Thoracic aorta (tissue), 2 donors: ENCODE measurements at regions not wholly inside any gene's neighbourhood (a gene's known extent, or its start where the extent isn't known, plus 50 kb on each side); places are given as distances from the start of the nearest gene placed in this dataset.
"Not testable (repeated sequence)": the region's sequence is repeated elsewhere in the genome, so short reads cannot be mapped to it uniquely, and the experiment has no call there.

Experiments
- ATAC-seq: fragments of 150-250 bp; one replicate; pipeline ENCODE4 v1.8.0; 2017; ENCODE audit warnings: low read depth; ENCODE audit not compliant: insufficient number of reproducible peaks, low FRiP score
- DNase-seq: peaks from one replicate; pipeline ENCODE4 v3.0.0-alpha.2; 2020; ENCODE audit warnings: low spot score
- H3K27ac ChIP-seq, 2 donors: fragments of 200-600 bp; sonication (generic); 1 replicate in 1 of 2; 2 replicates in 1 of 2; pipeline ENCODE4 v1.5.1; 2016; ENCODE audit warnings: mild to moderate bottlenecking in 2 of 2, moderate library complexity in 2 of 2
- H3K27me3 ChIP-seq: fragments of 200-600 bp; sonication (generic); replicated peaks from 2 replicates; pipeline ENCODE4 v1.6.0; 2016; ENCODE audit warnings: mild to moderate bottlenecking; ENCODE audit not compliant: insufficient read depth
- H3K36me3 ChIP-seq: fragments of 200-600 bp; sonication (generic); one replicate; pipeline ENCODE4 v1.5.1; 2016
- H3K4me1 ChIP-seq, 2 donors: fragments of 200-600 bp; sonication (generic); 1 replicate in 1 of 2; 2 replicates in 1 of 2; pipeline versions ENCODE4 v1.5.1 to v1.6.0; 2016; ENCODE audit warnings: low read depth in 2 of 2, mild to moderate bottlenecking in 1 of 2; ENCODE audit not compliant: control insufficient read depth in 1 of 2
- H3K4me3 ChIP-seq: fragments of 200-600 bp; sonication (generic); 2 replicates; pipeline ENCODE4 v1.5.1; 2016; ENCODE audit warnings: mild to moderate bottlenecking
- H3K9me3 ChIP-seq: fragments of 200-600 bp; sonication (generic); 2 replicates; pipeline ENCODE4 v1.5.1; 2016
- TF ChIP-seq, protein P1 (sequence below): fragments of 200-600 bp; sonication (generic); IDR thresholded peaks from one replicate; pipeline ENCODE4 v1.5.1; 2019; ENCODE audit warnings: antibody characterized with exemption

DNA sequence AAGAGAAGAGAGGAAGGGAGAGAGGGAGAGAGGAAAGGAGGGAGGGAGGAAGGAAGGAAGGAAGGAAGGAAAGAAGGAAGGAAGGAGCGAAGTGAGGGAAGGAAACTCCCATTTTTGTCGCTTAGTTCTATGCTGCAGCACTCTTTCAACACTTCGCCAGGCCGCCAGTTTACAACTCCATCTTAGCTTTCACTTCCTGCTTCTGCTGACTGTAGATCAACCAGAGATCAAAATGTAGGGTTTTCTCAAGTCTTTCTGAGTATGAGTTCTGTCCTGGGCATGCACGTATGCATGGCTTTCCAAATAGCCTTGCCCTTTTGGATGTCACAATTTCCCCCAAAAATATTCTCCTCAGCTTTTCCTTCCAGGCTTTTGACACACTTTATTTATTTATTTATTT is 723.4 kb downstream of the TRHDE start:
- H3K4me3 ChIP-seq = no peak overlapping the region
- no peak overlapping the region for H3K27ac ChIP-seq
- H3K27me3 ChIP-seq = no peaks in the 10 kb centered on the region
- no peak for ATAC-seq
- no peaks in the 10 kb centered on the region for H3K36me3 ChIP-seq
- no peak for DNase-seq
- no peaks in the 10 kb centered on the region for H3K4me1 ChIP-seq
- H3K9me3 ChIP-seq = no peaks in the 10 kb centered on the region
- TF ChIP-seq, protein P1, sequence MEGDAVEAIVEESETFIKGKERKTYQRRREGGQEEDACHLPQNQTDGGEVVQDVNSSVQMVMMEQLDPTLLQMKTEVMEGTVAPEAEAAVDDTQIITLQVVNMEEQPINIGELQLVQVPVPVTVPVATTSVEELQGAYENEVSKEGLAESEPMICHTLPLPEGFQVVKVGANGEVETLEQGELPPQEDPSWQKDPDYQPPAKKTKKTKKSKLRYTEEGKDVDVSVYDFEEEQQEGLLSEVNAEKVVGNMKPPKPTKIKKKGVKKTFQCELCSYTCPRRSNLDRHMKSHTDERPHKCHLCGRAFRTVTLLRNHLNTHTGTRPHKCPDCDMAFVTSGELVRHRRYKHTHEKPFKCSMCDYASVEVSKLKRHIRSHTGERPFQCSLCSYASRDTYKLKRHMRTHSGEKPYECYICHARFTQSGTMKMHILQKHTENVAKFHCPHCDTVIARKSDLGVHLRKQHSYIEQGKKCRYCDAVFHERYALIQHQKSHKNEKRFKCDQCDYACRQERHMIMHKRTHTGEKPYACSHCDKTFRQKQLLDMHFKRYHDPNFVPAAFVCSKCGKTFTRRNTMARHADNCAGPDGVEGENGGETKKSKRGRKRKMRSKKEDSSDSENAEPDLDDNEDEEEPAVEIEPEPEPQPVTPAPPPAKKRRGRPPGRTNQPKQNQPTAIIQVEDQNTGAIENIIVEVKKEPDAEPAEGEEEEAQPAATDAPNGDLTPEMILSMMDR = no peak

DNA sequence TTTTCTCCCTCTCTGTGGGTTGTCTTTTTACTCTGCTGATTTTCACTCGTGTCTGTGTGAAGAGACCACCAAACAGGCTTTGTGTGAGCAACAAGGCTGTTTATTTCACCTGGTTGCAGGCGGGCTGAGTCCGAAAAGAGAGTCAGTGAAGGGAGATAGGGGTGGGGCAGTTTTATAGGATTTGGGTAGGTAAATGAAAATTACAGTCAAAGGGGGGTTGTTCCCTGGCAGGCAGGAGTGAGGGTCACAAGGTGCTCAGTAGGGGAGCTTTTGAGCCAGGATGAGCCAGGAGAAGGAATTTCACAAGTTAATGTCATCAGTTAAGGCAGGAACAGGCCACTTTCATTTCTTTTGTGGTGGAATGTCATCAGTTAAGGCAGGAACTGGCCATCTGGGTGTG is 729.6 kb downstream of the TRHDE start:
- not testable (repeated sequence) for H3K9me3 ChIP-seq, H3K27ac ChIP-seq, ATAC-seq

DNA sequence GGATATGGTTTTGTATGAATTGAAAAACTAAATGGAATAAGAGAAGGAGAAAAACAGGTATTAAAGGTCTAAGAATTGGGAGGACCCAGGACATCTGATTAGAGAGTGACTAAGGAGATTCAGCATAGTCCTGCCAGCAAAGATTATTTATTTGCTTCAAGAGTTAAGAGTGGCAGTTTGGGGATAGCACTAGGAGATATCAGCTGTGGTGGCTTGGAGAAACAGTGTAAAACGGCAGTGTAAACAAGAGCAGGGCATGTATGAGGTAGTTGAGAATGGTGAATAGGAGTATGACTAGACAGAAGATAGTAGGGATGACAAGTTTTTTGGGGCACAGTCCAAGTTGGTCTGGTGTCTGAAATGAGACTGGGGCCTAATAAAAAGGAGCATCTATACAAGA is 730.3 kb downstream of the TRHDE start:
- not testable (repeated sequence) for H3K36me3 ChIP-seq, H3K27me3 ChIP-seq, DNase-seq, H3K9me3 ChIP-seq, H3K4me1 ChIP-seq, ATAC-seq, H3K4me3 ChIP-seq, H3K27ac ChIP-seq

More for the DNA sequence above, 729.6 kb downstream of the TRHDE start:
- not testable (repeated sequence) for H3K36me3 ChIP-seq, DNase-seq, H3K27me3 ChIP-seq, H3K4me3 ChIP-seq, H3K4me1 ChIP-seq

DNA sequence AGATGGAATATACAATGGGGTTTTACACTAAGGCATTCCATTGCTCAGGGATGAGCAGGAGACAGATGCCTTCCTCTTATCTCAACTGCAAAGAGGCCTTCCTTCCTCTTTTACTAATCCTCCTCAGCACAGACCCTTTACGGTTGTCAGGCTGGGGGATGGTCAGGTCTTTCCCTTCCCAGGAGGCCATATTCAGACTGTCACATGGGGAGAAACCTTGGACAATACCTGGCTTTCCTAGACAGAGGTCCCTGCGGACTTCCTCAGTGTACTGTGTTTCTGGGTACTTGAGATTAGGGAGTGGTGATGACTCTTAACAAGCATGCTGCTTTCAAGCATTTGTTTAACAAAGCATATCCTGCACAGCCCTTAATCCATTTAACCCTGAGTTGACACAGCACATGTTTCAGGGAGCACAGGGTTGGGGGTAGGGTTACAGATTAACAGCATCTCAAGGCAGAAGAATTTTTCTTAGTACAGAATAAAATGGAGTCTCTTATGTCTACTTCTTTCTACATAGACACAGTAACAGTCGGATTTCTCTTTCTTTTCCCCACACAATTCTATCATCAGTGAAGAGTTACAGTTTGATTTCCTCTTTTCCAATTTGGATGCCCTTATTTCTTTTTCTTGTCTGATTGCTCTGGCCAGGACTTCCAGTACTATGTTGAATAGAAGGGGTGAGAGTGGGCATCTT is 737.1 kb downstream of the TRHDE start:
- not testable (repeated sequence) for H3K27me3 ChIP-seq, H3K27ac ChIP-seq, DNase-seq, H3K4me1 ChIP-seq, H3K9me3 ChIP-seq, H3K4me3 ChIP-seq, H3K36me3 ChIP-seq, ATAC-seq

DNA sequence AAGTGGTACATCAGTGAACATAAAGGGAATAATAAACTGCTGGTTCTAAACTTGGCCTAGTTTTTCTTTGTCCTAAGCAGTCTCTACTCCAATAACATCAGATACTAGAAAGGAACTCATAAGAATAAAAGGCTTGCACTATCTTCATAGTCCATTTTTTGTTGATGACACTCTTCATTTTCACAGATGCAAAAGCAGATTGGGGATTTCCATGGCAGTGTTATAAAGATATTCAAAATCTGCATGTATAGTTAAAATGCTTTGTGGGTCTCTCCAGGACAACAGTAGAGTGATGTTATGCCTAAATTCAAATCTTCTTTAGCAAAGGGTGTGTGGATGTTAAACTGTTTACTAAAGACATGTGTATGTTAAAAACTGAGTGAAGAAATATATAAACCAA is 745.8 kb downstream of the TRHDE start:
- H3K27ac ChIP-seq = no peak overlapping the region
- H3K36me3 ChIP-seq = no peaks in the 10 kb centered on the region
- DNase-seq = no peak
- TF ChIP-seq, protein P1 = no peak
- no peak for ATAC-seq
- no peaks in the 10 kb centered on the region for H3K27me3 ChIP-seq
- H3K4me1 ChIP-seq = no peaks in the 10 kb centered on the region
- no peaks in the 10 kb centered on the region for H3K9me3 ChIP-seq
- H3K4me3 ChIP-seq = no peak overlapping the region

DNA sequence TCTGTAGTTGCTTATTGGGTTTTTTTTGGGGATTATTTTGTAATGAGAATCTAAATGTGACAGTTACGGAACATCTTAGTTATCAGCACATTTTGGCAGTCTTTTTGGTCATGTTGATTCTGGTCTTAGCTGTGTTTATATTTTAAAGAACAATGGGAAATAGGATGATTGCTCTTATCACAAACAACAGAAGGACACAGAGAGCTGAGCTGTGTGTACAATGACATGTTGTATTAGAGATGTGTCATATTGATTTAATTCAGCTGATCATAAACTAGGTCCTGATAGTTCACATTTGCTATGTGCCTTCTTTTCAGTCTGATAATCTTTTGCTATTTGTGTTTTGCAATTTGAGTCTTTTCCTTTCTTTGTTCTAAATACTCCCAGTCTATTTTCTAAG is 781.7 kb downstream of the TRHDE start:
- Histone ChIP-seq H3K9me3 (no peaks in the 10 kb centered on the region), H3K27ac (no peak overlapping the region), H3K27me3 (no peaks in the 10 kb centered on the region), H3K4me3 (no peak overlapping the region), H3K4me1 (no peaks in the 10 kb centered on the region), H3K36me3 (no peaks in the 10 kb centered on the region)
- TF ChIP-seq, protein P1 = no peak
- no peak for ATAC-seq
- DNase-seq = no peak

DNA sequence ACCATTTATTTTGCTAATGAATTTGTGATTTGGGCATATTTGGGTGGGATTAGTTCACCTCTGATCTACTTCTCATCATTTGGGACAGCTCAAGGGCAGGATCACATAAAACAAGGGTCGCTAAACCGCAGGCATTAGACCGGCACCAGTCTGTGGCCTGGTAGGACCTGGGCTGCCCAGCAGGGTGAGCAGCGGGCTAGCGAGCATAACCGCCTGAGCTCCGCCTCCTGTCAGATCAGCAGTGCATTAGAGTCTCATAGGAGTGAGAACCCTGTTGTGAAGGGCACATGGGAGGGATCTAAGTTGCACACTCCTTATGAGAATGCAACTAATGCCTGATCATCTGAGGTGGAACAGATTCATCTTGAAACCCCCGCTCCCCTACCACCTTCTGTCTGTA is 785.3 kb downstream of the TRHDE start:
- no peak for DNase-seq
- H3K4me3 ChIP-seq = no peak overlapping the region
- no peaks in the 10 kb centered on the region for H3K36me3 ChIP-seq
- TF ChIP-seq, protein P1 = no peak
- H3K9me3 ChIP-seq = no peaks in the 10 kb centered on the region
- no peak for ATAC-seq
- no peaks in the 10 kb centered on the region for H3K27me3 ChIP-seq
- H3K27ac ChIP-seq = no peak overlapping the region
- no peaks in the 10 kb centered on the region for H3K4me1 ChIP-seq
